DMS 273 (cell line): ENCODE measurements at regions not wholly inside any gene's neighbourhood (a gene's known extent, or its start where the extent isn't known, plus 50 kb on each side); places are given as distances from the start of the nearest gene placed in this dataset.
A peak's percentile ranks its signal among the peaks of the same experiment; 100 is the strongest.
"Not testable (repeated sequence)": the region's sequence is repeated elsewhere in the genome, so short reads cannot be mapped to it uniquely, and the experiment has no call there.

ENCODE experiments used
- DNase-seq: peaks from one replicate; lab custom pipeline; 2025; ENCODE audit not compliant: unreplicated experiment; lab: John Stamatoyannopoulos, UW

- DNase-seq = no peak
These were observed 630.1 kb upstream of the KCNMB2 start for GRCh38 chr3:177906126-177906511.

DNA sequence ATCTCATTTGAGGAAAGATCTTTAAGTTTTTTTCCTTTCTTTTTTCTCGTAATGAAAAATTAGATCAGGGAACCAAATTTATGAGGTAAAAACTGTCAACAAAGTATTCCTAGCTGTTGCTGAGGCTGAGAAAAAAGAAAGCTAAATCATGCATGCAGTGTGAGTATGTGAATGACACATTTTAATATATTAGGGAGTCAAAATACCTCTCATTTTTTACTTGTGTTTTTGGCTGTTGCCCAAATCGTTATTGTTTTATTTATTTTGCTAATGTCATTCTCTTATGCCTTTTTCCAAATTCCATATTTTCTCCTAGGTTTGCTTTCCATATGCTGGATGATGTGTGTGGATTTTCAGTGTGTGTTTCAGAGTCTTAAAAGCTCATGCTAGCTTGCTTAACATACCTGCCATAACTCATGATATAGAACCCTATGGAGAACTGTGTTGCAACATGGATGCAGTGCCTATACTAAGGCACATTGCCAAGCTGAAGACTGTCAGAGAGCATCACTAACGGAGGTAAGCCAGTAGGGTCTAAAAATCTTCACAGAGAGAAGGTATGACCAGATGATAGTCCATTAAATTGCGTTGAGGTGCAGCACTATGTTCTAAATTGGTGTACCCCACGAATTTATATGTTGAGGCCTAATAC is 629.5 kb upstream of the KCNMB2 start:
- no peak for DNase-seq

DNA sequence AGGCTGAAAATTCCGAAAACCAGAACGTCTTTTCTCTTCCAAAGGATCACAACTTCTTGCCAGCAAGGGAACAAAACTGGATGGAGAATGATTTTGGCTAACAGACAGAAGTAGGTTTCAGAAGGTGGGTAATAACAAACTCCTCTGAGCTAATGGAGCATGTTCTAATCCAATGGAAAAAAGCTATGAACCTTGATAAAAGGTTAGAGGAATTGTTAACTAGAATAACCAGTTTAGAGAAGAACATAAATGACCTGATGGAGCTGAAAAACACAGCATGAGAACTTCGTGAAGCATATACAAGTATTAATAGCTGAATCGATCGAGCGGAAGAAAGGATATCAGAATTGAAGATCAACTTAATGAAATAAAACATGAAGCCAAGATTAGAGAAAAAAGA is 626.7 kb upstream of the KCNMB2 start:
- not testable (repeated sequence) for DNase-seq

DNA sequence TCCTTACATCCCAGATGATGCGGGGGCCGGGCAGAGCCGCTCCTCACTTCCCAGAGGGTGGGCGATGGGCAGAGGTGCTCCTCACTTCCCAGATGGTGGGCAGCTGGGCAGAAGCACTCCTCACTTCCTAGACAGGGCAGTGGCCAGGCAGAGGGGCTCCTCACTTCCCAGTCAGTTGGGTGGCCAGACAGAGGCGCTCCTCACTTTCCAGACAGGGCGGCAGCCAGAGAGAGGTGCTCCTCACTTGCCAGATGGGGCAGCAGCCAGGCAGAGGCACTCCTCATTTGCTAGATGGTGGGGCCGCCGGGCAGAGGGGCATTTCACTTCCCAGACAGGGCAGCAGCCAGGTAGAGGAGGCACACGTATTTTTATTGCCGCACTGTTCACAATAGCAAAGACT is 622.0 kb upstream of the KCNMB2 start:
- no peak for DNase-seq

DNA sequence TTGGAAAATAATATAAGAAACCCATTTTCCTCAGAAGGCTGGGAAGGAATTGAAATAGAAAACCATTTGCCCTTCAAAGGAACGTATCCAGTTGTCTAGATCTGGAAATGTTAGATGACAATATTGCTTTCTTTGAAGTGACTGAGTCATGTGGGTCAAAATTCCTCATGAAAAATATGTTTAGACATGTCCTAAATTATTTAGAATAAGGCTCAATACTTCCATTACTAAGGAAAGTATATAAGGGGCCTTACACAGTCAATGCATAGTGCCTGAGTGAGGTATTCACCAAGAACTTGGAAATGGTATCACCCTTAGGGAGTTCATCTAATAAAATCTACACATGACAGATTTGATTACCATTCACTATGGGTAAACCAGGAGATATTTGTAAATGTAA is 619.8 kb upstream of the KCNMB2 start:
- DNase-seq = no peak

- DNase-seq = no peak
These were observed 618.9 kb upstream of the KCNMB2 start for GRCh38 chr3:177917234-177917861.

DNA sequence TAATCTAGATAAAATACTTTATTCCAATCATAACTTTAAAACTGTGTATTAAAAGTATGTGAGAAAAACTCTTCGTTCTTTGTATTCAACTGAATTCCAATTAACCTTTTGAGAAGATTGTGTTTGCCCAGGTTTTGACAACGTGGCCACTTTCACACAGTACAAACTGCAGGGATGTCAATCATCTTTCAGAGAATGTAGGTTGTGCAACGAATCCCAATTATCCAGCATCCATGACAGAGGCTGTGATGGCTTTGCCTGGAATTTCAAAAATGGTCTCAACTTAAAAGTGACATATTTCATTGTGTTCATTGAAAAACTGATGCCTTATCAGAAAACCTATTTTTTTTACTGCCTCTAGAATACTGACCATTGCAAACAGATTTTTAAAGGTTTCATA is 615.1 kb upstream of the KCNMB2 start:
- no peak for DNase-seq

- no peak for DNase-seq
These were observed 612.0 kb upstream of the KCNMB2 start for GRCh38 chr3:177924261-177924660.

DNA sequence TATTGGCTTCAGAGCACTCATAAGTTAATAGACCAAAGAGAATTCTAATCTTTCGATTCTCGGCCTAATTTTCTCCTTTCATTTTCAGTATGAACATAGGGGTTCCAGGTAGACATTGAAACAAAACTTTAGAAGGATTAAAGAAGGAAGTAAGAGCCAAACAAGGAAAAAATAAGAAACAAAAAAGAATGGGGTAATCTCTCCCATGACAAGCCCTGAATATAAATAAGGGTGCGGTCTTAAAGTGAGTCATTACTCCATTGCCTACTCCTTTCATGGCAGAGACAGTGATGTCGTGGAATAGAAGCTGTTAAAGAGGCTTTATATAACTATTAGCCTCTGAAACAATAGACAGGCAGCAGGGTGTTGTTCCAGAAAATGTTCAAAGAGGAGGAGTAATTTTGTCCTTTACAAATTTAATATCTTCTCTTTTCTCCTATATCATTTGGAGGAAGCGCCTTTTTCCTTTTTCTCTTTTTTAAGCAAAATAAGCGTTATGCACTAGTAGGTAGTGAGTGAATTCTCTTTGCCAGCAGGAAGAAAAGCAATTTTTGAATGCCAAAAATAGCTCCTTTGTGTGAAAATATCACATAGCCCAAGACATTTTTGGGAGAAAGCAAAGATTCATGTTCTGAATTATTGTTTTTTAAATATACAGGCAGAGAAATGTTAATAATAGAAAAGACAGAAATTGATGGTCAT is 607.9 kb upstream of the KCNMB2 start:
- DNase-seq = no peak

DNA sequence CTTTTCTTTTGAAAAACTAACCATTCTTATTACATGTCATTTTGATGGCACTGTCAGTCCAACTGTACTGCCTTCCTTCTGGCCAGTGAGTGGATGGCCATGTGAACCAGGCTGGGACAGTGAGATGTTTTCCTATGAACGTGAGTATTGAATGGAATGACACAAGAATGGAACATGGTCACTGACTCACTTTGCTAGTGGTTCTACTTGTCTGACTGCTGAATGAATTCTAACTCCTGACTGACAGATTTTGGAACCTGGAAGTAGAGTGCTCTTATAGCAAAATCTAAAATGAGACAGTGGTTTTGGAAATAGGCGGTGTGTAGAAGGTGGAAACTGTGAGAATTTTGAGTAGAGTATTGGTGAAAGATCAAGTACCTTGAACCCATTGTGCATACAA is 606.9 kb upstream of the KCNMB2 start:
- DNase-seq = no peak

DNA sequence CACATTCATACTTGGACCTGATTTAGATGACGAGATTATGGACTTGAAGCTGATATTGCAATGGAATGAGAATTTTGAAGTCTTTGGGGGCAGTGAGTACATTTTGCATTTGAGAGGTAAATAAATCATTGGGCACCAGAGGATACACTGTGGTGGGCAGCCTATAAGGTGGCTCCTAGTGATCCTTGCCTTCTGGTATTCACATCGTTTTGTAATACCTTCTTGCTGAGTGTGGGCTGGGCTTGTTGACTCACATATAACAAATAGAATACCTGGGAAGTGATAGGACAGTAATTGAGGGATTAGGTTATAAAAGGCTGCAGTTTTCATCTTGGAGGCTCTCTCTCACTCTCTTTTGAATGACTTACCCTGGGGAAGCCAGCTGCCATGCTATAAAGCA is 605.5 kb upstream of the KCNMB2 start:
- no peak for DNase-seq

GRCh38 chr3:177931346-177931745 is 604.9 kb upstream of the KCNMB2 start:
- no peak for DNase-seq

- DNase-seq = no peak
These were observed 603.9 kb upstream of the KCNMB2 start for GRCh38 chr3:177932346-177932745.

- no peak for DNase-seq
These were observed 603.2 kb upstream of the KCNMB2 start for GRCh38 chr3:177932750-177933660.

DNA sequence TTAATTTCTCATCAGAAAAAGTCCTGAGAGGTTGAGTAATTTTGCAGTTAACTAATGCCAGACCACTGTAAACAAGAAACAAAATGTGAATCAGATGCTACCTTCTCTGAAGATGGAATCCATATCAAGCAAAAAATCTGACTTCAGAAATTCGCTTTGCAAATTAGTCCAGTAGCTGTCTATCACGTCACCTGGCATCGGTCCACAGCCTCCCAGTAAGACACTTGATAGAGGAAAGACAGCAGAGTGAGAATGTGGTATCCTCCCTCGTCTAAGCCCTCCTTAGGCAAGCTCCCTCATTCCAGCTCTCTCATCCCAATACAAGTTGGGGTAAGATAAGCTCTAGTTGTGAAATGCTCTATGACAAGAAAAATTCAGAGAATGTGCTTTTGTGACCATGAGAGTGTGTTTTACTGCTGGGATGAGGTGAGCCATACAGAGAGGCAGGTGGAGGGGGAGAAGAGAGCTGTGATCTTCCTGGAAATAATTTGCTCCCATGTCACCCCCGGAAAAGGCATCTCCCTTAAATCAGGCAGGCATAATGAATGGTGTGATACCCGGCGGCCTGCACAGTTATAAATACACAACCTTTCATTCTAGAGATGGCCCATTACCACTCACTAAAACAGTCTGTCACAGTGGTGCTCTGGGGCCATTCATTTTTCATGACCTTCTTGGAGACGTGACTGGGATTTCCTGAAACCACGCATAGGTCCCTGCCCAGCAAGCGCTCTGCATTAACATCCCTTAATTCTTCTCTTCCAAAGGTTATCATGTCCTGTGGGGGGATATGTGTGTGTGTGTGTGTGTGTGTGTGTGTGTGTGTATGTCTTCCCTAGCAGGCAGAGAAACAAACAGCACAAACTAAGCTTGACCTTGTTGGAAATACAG is 602.0 kb upstream of the KCNMB2 start:
- DNase-seq = peak; percentile 6

DNA sequence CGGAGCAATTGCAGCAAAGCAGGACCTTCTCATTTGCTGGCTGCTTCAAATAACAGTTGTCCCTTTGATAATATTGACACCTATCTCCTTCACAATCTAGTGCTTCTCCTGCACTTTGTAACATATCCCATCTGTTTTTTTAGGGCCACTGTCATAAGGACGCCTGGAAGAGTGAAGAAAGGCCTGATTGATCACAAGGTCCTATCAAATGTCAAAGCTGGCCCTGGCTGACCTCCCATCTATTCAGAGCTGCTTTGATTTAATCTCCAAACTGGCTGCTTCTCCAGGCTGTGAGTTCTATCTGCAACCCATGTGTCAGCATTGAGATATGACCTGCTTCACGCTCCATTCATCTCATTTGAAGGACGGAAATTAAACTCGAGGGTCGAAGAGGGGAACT is 601.2 kb upstream of the KCNMB2 start:
- peak; percentile 25 for DNase-seq

DNA sequence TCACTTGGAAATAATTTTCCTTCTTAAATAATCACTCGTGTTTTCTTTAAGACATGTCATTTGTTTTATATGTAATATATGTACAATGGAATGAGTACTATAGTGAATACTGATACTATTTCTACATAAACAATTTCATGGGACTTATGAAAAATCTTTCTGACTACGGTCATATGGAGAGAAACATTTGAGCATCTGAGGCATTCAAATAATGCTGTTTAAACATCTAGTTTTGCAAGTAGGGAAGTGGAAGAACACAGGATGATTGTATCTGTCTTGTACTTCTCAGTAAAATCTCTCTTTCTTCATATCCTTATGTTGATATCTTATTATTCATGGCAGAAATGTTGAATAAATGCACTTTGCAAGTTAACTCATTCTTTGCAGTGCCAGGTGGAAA is 599.5 kb upstream of the KCNMB2 start:
- DNase-seq = no peak

GRCh38 chr3:177942911-177943310 is 593.3 kb upstream of the KCNMB2 start:
- DNase-seq = no peak

GRCh38 chr3:177944228-177944661 is 592.0 kb upstream of the KCNMB2 start:
- peak; percentile 12 for DNase-seq

DNA sequence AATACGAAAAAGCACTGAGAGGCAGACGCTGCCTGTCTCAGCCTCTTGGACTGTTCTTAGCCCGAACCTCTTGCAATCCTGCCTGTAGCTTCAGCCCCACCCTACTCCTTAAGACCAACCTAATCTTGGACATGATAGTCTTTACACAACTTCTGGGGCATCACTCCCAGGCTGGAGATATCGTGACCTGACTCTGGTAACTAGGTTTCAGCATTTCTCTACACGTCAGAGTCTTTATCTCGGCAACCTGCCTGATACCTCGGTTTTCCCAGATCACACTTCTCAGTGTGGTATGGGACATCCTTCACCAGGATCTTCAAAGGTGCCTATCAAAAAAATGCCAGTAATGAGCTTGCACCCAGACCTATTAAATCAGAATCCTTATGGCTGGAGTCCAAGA is 590.2 kb upstream of the KCNMB2 start:
- DNase-seq = no peak
